GM10847 (cell line): ENCODE measurements at regions not wholly inside any gene's neighbourhood (a gene's known extent, or its start where the extent isn't known, plus 50 kb on each side); places are given as distances from the start of the nearest gene placed in this dataset.

ENCODE experiments used
- POLR2A ChIP-seq: IDR thresholded peaks from 2 replicates; pipeline ENCODE4 v1.6.1; 2011; ENCODE audit not compliant: insufficient read length; ENCODE audit errors: extremely low read depth

DNA sequence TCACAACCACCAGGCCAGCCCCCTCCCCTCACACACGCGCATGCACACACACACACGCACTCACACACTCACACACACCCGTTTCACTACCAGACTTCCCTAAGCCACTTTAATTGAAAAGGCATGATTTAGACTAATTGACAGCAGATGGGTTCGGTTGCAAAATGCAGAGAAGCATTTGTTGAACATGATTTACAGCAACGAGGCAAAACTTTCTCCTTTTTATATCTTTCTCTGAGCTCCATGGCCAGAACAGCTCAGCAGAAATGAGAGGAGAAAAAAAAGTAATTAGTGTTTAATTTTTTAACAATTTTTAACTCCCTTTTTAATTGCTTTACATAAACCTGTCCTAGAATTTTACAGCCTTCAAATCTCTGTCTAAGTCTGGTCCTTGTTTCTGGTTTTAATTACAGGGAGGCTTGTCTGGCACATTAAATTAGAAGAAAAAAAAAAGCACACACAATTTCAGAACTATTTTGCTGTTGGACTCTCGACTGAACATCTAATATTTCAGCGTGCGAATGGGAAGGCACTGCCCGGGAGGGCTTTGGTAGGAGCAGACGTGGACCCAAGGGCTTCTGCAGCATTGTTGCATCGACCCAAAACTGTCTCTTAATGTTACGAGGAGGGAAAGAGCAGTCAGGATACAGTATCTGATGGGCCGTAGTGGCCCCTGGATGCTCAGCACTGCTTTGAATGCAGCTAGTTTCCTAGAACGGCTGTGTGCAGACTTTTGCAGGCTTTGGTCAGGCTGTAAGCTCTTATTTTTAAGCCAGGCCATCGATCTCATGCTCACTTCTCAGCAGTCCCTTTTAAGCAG is 255.9 kb downstream of the SOX9 start:
- TF ChIP-seq POLR2A = no peak

DNA sequence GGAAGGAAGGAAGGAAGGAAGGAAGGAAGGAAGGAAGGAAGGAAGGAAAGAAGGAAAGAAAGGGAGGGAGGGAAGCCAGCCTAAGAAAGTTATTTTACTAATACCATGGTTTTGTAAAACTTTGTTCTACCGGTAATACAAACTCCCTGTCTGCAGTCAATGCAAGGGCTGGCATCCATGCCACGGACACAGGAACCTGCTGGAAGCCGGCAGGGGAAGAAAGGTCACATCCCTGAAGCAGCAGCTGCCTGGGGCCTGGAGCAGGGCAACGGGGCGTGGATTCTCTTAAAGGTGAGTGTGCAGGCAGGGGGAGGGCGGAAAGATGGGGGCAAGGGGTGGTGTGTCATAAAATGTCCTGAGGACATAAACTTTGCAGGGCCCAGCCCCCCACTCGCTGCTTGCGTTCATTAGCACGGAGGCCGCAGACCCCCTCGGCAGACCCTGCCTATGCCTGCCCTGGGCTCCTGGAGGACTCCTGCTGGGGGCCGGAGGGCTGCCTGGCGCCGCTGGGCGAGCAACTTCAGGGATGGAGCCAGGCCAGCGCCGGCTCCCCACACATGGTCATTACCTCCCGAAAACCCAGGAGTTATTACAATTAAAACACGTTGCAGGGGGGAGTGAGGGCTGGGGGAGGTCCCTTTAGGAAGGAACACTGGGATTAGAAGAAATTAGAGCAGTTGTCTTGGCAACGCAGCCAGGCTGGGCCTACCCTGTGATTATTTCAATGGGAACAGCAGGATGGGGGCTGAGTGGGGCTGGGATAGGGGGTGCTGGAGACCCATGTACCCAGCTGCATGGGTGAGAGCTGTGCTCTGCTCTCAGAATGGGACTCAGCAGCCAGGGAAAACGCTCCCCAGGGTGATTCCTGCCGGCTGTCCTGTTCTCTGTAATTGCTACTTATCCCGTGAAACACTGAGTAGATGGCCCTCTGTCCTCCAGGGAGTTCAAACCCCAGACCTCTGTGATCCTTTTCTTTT is 257.9 kb downstream of the SOX9 start:
- TF ChIP-seq POLR2A = no peak

DNA sequence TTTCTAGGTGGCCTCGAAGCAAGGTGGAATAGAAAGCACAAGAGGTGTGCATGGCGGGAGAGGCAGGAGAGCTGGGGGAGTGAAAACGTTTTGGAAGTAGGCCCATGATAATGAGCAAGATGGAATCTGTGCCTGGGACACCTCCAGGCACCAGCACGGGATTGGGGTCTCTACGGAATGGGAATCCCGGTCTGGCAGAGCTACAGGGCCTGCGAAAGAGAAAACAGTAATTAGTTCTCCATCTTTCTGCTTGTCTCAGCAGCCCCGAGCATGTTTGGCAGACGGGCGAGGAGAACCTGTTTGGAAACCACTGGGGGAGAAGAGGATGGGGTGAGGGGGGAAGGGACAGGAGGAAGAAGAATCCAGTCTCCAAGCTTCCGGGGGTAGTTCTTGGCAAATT is 258.7 kb downstream of the SOX9 start:
- TF ChIP-seq POLR2A = no peak

DNA sequence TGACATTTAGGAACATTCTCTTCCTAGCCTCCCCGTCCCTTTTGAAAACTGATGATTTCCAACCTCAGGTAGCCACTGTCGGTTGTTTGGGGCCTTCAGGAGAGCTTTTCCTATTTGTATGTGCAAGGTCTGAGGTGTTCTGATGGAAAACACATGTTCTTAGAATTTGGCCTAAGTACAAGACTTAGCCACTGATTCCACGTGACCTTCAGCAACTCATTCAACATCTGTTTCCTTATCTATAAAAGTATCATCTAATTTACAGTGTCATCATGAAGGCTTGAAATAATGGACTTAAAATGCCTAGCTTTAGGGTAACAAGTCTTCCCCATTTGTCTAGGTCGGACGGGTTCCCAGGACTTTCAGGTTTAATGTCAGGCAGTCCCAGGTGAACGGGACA is 259.3 kb downstream of the SOX9 start:
- TF ChIP-seq POLR2A = no peak

DNA sequence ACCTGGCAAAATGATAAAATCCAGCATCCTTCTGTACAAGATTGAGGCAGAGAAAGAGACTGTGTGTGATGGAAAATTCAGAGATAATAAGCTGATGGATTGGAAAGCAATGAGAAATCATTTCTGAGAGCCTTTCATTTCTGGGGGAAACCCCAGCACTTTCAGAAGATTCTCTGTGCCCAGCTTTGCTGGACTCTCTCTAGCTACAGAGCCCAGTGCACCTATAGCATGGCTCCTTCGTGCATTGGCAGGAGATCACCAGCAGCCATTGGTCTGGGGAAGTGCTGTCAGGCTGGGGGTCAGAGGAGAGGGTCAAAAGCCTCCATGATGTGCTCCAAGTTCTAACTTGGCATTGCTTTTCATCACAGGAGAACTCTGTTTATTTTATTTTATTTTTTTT is 259.9 kb downstream of the SOX9 start:
- TF ChIP-seq POLR2A = no peak

DNA sequence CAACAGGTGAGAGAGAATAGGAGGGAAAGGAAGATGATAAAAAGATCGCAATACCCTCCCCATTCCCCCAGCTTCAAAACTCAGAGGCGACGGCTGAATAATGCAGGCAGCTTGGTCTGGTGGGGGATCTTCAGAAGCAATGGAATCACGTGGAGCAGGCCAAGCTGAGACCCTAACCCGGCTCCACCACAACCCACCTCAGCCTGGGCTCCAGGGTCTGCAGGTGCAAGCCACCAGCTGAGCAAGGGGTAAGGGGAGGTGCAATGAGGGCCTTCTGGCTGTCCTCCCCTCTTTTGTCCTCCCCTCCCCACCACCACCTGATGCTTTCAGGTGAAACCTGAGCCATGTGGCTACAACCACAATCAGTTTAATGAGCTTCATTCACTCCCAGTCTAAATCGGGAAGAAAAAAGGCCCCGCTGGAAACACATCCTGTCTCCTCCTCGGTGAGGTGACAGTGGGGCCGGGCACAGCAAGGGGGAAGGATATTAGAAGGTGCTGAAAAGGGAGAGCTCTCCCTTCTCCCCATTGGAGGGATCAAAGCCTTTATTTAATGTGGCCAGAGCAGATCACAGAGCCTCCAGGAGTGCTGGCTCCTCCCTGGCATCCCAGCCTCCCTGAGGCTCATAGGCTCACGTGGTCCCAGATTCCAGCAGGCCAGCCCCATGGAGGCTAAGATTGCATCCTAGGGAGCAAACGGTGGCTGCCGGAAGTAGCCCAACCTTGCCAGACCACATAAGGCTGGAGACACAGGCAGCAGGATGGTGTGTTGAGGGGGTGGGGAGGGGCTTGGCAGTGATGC is 261.0 kb downstream of the SOX9 start:
- TF ChIP-seq POLR2A = no peak

DNA sequence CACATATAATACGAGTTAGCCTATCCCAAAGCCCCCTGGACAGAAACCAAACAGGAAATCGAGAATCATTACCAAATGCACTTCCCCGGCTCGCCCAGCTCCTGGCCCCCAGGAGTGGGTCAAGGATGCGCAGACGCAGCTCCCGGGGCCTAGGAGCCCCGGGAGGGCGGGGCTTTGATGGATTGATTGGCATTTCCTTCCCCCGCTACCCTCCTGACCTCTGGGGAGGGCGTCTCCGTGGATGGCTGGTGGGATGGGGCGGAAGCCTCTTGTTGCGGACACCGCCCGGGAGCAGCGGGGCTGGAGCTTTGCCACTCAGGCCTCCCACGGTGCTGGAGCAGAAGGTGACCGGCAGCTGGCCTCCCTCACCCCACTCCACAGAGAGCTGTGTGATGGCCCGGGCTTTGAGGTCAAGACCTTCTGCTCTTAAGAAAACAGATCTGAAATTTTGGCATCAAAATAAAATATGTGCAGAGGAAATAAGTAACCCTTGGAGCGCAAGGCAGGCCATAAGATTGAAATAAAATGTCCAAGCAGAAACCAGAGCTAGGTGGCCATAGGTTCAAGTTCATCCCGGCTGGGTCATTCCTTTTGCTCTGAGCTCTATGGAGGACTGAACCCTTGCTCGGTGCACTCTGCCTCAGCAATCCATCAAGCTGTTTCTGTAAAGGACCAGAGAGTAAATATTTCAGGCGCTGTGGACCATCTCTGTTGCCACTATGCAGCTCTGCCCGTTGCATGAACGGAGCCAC is 262.3 kb downstream of the SOX9 start:
- no peak for TF ChIP-seq POLR2A

DNA sequence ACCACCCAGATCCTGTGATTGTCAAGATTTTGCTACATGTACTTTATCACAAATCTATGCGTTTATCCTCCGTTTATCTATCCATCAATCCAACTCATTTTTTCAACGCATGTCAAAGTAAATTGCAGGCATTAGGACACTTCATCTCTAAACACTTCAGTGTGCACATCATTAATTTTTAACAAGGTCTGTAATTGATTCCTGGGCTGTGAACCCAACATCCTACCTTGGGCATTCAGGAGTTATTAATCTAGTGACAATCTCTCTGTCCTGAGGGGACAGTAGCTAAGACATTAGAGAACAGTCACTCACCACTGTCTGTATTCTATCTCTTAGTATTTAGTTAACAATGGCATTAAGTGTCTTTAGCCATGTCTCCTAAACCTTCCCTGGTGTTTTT is 264.7 kb downstream of the SOX9 start:
- no peak for TF ChIP-seq POLR2A

DNA sequence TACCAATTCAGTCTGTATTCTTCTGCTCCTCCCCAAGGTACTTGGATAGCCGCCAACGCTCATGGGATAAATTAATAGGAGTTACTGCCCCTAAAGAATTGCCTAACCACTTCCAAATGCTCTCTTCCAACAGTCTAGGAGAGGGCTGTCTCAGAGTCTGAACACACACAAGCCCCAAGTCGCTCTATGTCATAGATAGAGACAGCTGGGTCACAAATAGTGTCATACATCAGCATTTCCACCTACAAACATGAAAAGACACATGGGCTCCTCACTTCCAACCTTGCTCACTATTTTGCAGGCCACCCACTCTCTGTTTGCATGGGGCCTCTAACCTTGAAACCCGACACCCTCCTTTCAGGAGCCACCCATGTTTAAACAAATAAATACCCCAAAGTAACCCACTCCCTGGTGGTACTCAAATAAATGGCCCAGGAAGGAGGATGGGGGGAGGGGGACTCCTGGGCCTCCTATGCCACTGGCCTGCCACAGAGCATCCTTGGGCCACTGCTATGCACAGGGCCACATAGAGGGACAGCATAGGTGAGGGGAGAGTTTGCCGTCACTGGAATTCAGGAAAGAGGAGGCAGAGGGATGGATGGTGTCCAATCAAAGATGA is 265.9 kb downstream of the SOX9 start:
- no peak for TF ChIP-seq POLR2A

DNA sequence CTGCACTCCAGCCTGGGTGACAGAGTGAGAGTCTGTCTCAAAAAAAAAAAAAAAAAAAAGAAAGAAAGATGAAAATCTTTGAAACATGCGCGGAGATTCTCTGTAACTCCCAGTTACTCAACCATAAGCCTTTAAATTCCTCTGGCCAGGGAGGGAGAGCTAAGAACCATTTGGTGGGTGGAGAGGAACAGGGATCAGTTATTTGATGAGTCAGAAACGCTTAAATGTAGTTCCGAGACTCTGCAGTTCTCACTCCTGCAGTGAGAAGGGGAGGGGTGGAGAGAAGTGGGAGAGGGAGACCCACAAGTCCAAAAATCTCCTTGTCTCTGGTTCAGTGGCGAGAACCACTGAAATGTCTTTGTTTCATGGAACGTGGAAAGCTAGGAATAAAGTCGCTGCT is 266.7 kb downstream of the SOX9 start:
- TF ChIP-seq POLR2A = no peak

DNA sequence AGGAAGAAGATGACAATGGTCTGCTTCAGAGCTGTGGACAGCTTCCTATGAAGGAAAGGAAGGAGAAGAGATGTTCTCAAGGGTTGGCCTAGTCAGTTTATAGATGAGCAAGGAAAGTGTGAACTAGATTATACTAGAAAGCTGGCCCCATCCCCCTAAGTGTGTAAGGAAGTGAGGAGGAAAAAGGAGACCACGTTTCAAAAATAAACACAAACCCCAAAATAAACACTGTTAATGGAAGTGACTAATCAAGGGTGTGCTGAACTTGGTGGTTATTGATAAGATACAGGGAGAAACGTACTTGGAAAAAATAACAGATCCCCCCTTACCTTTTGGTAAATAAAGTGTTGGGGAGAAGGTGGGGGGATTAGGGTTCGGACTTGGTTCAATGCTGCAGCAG is 267.1 kb downstream of the SOX9 start:
- no peak for TF ChIP-seq POLR2A

DNA sequence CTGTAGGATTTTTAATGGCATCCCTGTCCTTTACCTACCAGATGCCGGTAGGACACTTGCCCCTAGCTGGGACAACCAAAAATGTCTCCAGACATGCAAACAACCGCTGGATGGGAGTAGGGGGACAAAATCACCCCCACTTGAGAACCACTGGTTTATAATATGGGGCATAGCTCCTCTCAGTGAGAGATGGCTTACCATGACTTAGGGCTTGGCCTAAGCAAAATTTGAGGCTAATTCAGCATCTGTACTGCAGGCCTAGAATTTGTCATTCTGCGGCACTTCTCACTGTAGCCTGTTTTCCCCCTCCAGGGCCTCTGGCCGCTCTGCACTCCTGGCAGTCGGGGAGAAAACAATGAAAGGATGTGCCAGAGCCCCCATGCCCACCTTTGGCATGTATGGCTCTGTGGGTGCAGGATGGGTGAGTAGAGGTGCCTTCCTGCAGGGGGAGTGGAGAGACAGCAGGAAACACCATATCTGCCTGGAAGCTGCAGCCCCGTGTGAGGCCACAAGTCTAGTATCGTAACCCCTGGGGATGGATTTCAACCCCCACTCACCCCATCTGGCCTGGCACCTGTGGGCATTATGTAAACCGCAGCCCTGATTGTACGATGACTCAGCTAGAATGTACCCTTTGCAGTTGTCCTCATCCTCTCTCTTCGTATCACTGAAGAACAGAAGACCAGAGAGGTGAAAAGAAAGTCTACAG is 268.1 kb downstream of the SOX9 start:
- TF ChIP-seq POLR2A = no peak

DNA sequence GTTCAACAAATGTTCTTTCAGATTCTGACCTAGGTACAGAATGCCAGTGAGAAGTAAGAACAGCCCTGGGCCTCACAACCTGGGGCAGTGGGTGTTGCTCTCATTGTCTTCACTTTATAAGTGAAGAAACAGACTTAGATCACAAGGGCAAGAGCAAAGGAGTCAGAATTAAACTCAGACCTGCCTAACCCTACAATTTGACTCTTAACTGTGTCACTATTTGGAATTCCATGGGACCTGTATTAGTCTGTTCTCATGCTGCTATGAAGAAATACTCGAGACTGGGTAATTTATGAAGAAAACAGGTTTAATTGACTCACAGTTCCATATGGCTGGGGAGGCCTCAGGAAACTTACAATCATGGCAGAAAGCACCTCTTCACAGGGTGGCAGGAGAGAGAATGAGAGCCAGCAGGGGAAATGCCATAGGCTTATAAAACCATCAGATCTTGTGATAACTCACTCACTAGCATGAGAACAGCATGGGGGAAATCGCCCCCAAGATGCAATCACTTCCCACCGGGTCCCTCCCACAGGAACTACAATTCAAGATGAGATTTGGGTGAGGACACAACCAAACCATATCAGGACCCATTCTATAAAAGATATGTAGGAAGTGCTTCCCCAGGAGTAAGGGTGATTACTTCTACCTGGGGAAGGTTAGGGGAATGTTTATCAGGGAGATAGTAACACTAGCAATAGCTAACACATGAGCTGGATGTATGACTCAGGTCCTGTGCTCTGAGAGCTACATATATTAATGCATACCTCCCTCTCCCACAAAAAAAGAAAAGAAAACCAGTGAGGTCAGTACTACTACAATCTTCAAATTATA is 270.1 kb downstream of the SOX9 start:
- no peak for TF ChIP-seq POLR2A
